NB4 (cell line): ENCODE measurements at regions not wholly inside any gene's neighbourhood (a gene's known extent, or its start where the extent isn't known, plus 50 kb on each side); places are given as distances from the start of the nearest gene placed in this dataset.

ENCODE experiments used
- DNase-seq: peaks from one replicate; pipeline ENCODE4 v3.0.0; 2010; ENCODE audit warnings: low read depth
- H3K4me3 ChIP-seq: one replicate; pipeline ENCODE4 v1.5.1; 2011; ENCODE audit warnings: mild to moderate bottlenecking, low read depth, low read length, moderate library complexity
- MAX ChIP-seq: IDR thresholded peaks from 2 replicates; pipeline ENCODE4 v1.6.1; 2011; ENCODE audit warnings: low read depth, low read length
- MYC ChIP-seq: IDR thresholded peaks from 2 replicates; pipeline ENCODE4 v1.6.1; 2011; ENCODE audit warnings: low read depth, low read length
- POLR2A ChIP-seq: IDR thresholded peaks from 2 replicates; pipeline ENCODE4 v1.6.1; 2011; ENCODE audit warnings: mild to moderate bottlenecking; ENCODE audit not compliant: insufficient read length; ENCODE audit errors: extremely low read depth
- TF ChIP-seq, protein P1 (sequence below): IDR thresholded peaks from one replicate; pipeline ENCODE4 v1.5.1; 2012; ENCODE audit warnings: low read depth, low read length

DNA sequence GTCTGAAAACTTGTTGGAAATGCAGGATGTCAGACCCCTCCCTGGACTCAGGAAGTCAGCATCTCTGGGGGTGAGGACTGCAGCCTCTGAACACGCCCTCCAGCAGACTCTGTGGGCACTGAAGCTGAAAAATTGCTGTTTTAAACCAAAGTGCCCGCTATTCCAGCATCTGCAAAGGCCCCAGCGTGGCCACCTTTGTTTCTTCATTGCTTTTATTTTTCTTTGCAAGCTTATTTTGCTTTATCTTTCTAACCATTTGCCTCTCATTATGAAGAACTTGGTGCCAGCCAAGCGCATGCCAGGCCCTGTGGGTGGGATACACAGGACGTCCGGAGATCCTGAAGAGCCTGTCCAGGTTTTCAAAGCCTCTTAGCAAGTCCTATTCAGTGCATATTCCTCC, 203.9 kb upstream of the CST7 start:
- DNase-seq: no peak
- H3K4me3 ChIP-seq: no peak overlapping the region
- TF ChIP-seq, protein P1, sequence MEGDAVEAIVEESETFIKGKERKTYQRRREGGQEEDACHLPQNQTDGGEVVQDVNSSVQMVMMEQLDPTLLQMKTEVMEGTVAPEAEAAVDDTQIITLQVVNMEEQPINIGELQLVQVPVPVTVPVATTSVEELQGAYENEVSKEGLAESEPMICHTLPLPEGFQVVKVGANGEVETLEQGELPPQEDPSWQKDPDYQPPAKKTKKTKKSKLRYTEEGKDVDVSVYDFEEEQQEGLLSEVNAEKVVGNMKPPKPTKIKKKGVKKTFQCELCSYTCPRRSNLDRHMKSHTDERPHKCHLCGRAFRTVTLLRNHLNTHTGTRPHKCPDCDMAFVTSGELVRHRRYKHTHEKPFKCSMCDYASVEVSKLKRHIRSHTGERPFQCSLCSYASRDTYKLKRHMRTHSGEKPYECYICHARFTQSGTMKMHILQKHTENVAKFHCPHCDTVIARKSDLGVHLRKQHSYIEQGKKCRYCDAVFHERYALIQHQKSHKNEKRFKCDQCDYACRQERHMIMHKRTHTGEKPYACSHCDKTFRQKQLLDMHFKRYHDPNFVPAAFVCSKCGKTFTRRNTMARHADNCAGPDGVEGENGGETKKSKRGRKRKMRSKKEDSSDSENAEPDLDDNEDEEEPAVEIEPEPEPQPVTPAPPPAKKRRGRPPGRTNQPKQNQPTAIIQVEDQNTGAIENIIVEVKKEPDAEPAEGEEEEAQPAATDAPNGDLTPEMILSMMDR: no peak
- TF ChIP-seq POLR2A (no peak), MYC (no peak), MAX (no peak)

- no peak for DNase-seq
- TF ChIP-seq, protein P1: no peak
- no peak for TF ChIP-seq MYC
- no peak for TF ChIP-seq POLR2A
- no peak for TF ChIP-seq MAX
- no peak overlapping the region for H3K4me3 ChIP-seq
These were observed 203.3 kb upstream of the CST7 start for GRCh38 chr20:24745617-24746350.

DNA sequence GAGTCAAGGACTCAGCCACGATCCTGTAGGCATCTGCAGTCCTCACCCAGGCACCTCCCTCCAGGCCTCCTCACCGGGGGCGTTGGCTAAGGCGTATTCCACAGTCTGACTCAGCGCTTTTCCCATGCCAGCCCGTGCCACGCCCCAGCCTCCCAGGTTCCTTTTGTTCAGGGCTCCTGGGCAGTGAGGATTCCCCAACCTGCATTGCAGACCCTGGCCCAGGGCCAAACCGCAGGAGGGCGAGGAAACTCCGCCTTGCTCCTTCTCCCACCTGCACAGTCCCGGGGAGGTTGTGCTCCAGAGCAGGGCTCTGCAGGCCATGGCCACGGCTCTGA, 202.8 kb upstream of the CST7 start:
- DNase-seq: no peak
- H3K4me3 ChIP-seq: no peak overlapping the region
- TF ChIP-seq, protein P1: no peak
- TF ChIP-seq MAX (no peak), POLR2A (no peak), MYC (no peak)

- no peak overlapping the region for H3K4me3 ChIP-seq
- no peak for TF ChIP-seq MAX
- TF ChIP-seq MYC: no peak
- no peak for TF ChIP-seq POLR2A
- TF ChIP-seq, protein P1: no peak
- no peak for DNase-seq
These were observed 201.9 kb upstream of the CST7 start for GRCh38 chr20:24747010-24747712.

GRCh38 chr20:24747881-24748595, 201.0 kb upstream of the CST7 start:
- no peak overlapping the region for H3K4me3 ChIP-seq
- TF ChIP-seq, protein P1: no peak
- no peak for TF ChIP-seq POLR2A
- TF ChIP-seq MYC: no peak
- no peak for DNase-seq
